ENCODE measurements at regions not wholly inside any gene's neighbourhood (a gene's known extent, or its start where the extent isn't known, plus 50 kb on each side); places are given as distances from the start of the nearest gene placed in this dataset.

DNA sequence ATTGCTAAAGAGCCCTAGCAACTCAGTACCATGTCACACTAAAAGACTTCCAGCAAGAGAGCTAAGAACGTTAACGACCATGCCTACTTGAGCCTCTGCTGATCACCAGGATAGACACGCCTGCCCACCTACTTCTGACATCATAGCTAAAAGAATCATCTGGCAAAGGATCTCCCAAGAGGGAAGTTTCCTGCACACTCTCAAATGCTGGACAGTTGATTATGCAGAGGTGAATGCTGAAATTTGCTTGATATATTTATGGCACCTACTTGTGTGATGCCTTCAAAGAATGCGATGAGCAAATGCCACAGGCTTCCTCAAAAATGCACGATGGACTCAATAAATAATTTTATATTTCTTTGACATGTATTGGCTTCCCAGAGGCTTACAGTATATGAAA, 113.6 kb downstream of the GALC start:
- Histone ChIP-seq H3K27me3 (ENCODE audit: control insufficient read depth in 4 of 4, insufficient read depth in 4 of 4, low read length in 3 of 4) (peaks cover 0 to 3% (median 0%) of the 10 kb centered on the region in 4 donors), H3K4me1 (ENCODE audit: control insufficient read depth in 4 of 4, insufficient read depth in 4 of 4, low read length in 3 of 4) (no peaks in the 10 kb centered on the region), H3K4me3 (ENCODE audit: low read depth in 1 of 3, low read length in 3 of 3) (no peak overlapping the region), H3K27ac (ENCODE audit: low read depth in 1 of 2, low read length in 2 of 2) (no peak overlapping the region), H3K9me3 (ENCODE audit: control insufficient read depth in 4 of 4, low read length in 3 of 4) (peaks cover 0 to 4% (median 2%) of the 10 kb centered on the region in 4 donors), H3K36me3 (ENCODE audit: control insufficient read depth in 4 of 4, insufficient read depth in 3 of 4, low read depth in 1 of 4, low read length in 3 of 4) (no peaks in the 10 kb centered on the region), H3K9ac (ENCODE audit: low read depth in 1 of 2, low read length in 2 of 2) (no peak overlapping the region)
- no peak for DNase-seq (ENCODE audit: low spot score)
- TF ChIP-seq EGR1 (IDR thresholded peaks at IDR 0.05; ENCODE audit: low read depth in 2 of 2) (no peak), JUND (IDR thresholded peaks at IDR 0.05) (no peak), RXRA (IDR thresholded peaks at IDR 0.05) (no peak), SP1 (IDR thresholded peaks at IDR 0.05) (no peak), NR2F2 (IDR thresholded peaks at IDR 0.05) (no peak), GABPA (IDR thresholded peaks at IDR 0.05 in 1 of 2, conservative IDR thresholded peaks at IDR 0.05 in 1 of 2) (no peak), YY1 (IDR thresholded peaks at IDR 0.05) (no peak), RAD21 (IDR thresholded peaks at IDR 0.05) (no peak), HNF4G (IDR thresholded peaks at IDR 0.05) (no peak), FOXA2 (IDR thresholded peaks at IDR 0.05) (no peak), HNF4A (conservative IDR thresholded peaks at IDR 0.05) (no peak), TAF1 (conservative IDR thresholded peaks at IDR 0.05) (no peak), FOXA1 (IDR thresholded peaks at IDR 0.05) (no peak)
- TF ChIP-seq, protein P1, sequence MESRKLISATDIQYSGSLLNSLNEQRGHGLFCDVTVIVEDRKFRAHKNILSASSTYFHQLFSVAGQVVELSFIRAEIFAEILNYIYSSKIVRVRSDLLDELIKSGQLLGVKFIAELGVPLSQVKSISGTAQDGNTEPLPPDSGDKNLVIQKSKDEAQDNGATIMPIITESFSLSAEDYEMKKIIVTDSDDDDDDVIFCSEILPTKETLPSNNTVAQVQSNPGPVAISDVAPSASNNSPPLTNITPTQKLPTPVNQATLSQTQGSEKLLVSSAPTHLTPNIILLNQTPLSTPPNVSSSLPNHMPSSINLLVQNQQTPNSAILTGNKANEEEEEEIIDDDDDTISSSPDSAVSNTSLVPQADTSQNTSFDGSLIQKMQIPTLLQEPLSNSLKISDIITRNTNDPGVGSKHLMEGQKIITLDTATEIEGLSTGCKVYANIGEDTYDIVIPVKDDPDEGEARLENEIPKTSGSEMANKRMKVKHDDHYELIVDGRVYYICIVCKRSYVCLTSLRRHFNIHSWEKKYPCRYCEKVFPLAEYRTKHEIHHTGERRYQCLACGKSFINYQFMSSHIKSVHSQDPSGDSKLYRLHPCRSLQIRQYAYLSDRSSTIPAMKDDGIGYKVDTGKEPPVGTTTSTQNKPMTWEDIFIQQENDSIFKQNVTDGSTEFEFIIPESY (IDR thresholded peaks at IDR 0.05): no peak
- TF ChIP-seq, protein P2, sequence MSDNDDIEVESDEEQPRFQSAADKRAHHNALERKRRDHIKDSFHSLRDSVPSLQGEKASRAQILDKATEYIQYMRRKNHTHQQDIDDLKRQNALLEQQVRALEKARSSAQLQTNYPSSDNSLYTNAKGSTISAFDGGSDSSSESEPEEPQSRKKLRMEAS (IDR thresholded peaks at IDR 0.05): no peak
- TF ChIP-seq, protein P3, sequence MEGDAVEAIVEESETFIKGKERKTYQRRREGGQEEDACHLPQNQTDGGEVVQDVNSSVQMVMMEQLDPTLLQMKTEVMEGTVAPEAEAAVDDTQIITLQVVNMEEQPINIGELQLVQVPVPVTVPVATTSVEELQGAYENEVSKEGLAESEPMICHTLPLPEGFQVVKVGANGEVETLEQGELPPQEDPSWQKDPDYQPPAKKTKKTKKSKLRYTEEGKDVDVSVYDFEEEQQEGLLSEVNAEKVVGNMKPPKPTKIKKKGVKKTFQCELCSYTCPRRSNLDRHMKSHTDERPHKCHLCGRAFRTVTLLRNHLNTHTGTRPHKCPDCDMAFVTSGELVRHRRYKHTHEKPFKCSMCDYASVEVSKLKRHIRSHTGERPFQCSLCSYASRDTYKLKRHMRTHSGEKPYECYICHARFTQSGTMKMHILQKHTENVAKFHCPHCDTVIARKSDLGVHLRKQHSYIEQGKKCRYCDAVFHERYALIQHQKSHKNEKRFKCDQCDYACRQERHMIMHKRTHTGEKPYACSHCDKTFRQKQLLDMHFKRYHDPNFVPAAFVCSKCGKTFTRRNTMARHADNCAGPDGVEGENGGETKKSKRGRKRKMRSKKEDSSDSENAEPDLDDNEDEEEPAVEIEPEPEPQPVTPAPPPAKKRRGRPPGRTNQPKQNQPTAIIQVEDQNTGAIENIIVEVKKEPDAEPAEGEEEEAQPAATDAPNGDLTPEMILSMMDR (IDR thresholded peaks at IDR 0.05; ENCODE audit: low read depth, low read length, missing input control): no peak
- TF ChIP-seq, protein P4, sequence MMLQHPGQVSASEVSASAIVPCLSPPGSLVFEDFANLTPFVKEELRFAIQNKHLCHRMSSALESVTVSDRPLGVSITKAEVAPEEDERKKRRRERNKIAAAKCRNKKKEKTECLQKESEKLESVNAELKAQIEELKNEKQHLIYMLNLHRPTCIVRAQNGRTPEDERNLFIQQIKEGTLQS (IDR thresholded peaks at IDR 0.05): no peak
- TF ChIP-seq, protein P5, sequence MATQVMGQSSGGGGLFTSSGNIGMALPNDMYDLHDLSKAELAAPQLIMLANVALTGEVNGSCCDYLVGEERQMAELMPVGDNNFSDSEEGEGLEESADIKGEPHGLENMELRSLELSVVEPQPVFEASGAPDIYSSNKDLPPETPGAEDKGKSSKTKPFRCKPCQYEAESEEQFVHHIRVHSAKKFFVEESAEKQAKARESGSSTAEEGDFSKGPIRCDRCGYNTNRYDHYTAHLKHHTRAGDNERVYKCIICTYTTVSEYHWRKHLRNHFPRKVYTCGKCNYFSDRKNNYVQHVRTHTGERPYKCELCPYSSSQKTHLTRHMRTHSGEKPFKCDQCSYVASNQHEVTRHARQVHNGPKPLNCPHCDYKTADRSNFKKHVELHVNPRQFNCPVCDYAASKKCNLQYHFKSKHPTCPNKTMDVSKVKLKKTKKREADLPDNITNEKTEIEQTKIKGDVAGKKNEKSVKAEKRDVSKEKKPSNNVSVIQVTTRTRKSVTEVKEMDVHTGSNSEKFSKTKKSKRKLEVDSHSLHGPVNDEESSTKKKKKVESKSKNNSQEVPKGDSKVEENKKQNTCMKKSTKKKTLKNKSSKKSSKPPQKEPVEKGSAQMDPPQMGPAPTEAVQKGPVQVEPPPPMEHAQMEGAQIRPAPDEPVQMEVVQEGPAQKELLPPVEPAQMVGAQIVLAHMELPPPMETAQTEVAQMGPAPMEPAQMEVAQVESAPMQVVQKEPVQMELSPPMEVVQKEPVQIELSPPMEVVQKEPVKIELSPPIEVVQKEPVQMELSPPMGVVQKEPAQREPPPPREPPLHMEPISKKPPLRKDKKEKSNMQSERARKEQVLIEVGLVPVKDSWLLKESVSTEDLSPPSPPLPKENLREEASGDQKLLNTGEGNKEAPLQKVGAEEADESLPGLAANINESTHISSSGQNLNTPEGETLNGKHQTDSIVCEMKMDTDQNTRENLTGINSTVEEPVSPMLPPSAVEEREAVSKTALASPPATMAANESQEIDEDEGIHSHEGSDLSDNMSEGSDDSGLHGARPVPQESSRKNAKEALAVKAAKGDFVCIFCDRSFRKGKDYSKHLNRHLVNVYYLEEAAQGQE (IDR thresholded peaks at IDR 0.05): no peak
- whole genome bisulfite sequencing: 76% methylated on average over 5 of the region's 5 CpGs
